NB4 (cell line): ENCODE measurements at regions not wholly inside any gene's neighbourhood (a gene's known extent, or its start where the extent isn't known, plus 50 kb on each side); places are given as distances from the start of the nearest gene placed in this dataset.

Experiments
- DNase-seq: peaks from one replicate; pipeline ENCODE4 v3.0.0; 2010; ENCODE audit warnings: low read depth
- H3K4me3 ChIP-seq: one replicate; pipeline ENCODE4 v1.5.1; 2011; ENCODE audit warnings: mild to moderate bottlenecking, low read depth, low read length, moderate library complexity
- CTCF ChIP-seq: IDR thresholded peaks from one replicate; pipeline ENCODE4 v1.5.1; 2012; ENCODE audit warnings: low read depth, low read length
- MAX ChIP-seq: IDR thresholded peaks from 2 replicates; pipeline ENCODE4 v1.6.1; 2011; ENCODE audit warnings: low read depth, low read length
- MYC ChIP-seq: IDR thresholded peaks from 2 replicates; pipeline ENCODE4 v1.6.1; 2011; ENCODE audit warnings: low read depth, low read length
- POLR2A ChIP-seq: IDR thresholded peaks from 2 replicates; pipeline ENCODE4 v1.6.1; 2011; ENCODE audit warnings: mild to moderate bottlenecking; ENCODE audit not compliant: insufficient read length; ENCODE audit errors: extremely low read depth

GRCh38 chr11:39192671-39193070, 2266.8 kb downstream of the LRRC4C start:
- no peak overlapping the region for H3K4me3 ChIP-seq
- no peak for TF ChIP-seq MYC
- no peak for TF ChIP-seq MAX
- TF ChIP-seq POLR2A: no peak
- no peak for TF ChIP-seq CTCF
- no peak for DNase-seq

GRCh38 chr11:39190751-39191150, 2268.7 kb downstream of the LRRC4C start:
- DNase-seq: no peak
- no peak for TF ChIP-seq MYC
- no peak for TF ChIP-seq MAX
- no peak for TF ChIP-seq CTCF
- no peak for TF ChIP-seq POLR2A
- H3K4me3 ChIP-seq: no peak overlapping the region

GRCh38 chr11:39177678-39178077, 2281.8 kb downstream of the LRRC4C start:
- DNase-seq: no peak
- TF ChIP-seq CTCF (no peak), POLR2A (no peak), MAX (no peak), MYC (no peak)
- no peak overlapping the region for H3K4me3 ChIP-seq

GRCh38 chr11:39174965-39175364, 2284.5 kb downstream of the LRRC4C start:
- no peak for TF ChIP-seq MAX
- TF ChIP-seq CTCF: no peak
- TF ChIP-seq MYC: no peak
- no peak for TF ChIP-seq POLR2A
- no peak overlapping the region for H3K4me3 ChIP-seq
- no peak for DNase-seq

GRCh38 chr11:39174196-39174595, 2285.3 kb downstream of the LRRC4C start:
- no peak for DNase-seq
- no peak for TF ChIP-seq CTCF
- no peak for TF ChIP-seq POLR2A
- TF ChIP-seq MAX: no peak
- no peak for TF ChIP-seq MYC
- H3K4me3 ChIP-seq: no peak overlapping the region

GRCh38 chr11:39165021-39165420, 2294.4 kb downstream of the LRRC4C start:
- TF ChIP-seq POLR2A (no peak), MYC (no peak), MAX (no peak), CTCF (no peak)
- H3K4me3 ChIP-seq: no peak overlapping the region

More at GRCh38 chr11:39165021-39165420, 2294.4 kb downstream of the LRRC4C start:
- no peak for DNase-seq
